ENCODE measurements at regions not wholly inside any gene's neighbourhood (a gene's known extent, or its start where the extent isn't known, plus 50 kb on each side); places are given as distances from the start of the nearest gene placed in this dataset.

- TF ChIP-seq CTCF (IDR thresholded peaks at IDR 0.05; ENCODE audit: low read length) (no peak), EZH2 (IDR thresholded peaks at IDR 0.05; ENCODE audit: borderline replicate concordance, low read length) (no peak)
These were observed 145.2 kb downstream of the PMP22 start for GRCh38 chr17:15119968-15120367.
